Right atrium auricular region (tissue), 2 donors: ENCODE measurements at regions not wholly inside any gene's neighbourhood (a gene's known extent, or its start where the extent isn't known, plus 50 kb on each side); places are given as distances from the start of the nearest gene placed in this dataset.

ENCODE experiments used
- DNase-seq: peaks from one replicate; pipeline ENCODE4 v3.0.0-alpha.2; 2019; ENCODE audit warnings: low spot score
- H3K27ac ChIP-seq, 2 donors: fragments of 200-600 bp; sonication (generic); 1 replicate in 1 of 2; 2 replicates in 1 of 2; pipeline ENCODE4 v1.5.1; 2016 to 2019
- H3K27me3 ChIP-seq, 2 donors: fragments of 200-600 bp; sonication (generic); one replicate each; pipeline versions ENCODE4 v1.5.1 to v1.6.0; 2017 to 2019
- H3K36me3 ChIP-seq: fragments of 200-600 bp; sonication (generic); one replicate; pipeline ENCODE4 v1.5.1; 2016
- H3K4me1 ChIP-seq, 2 donors: fragments of 200-600 bp; sonication (generic); one replicate each; pipeline versions ENCODE4 v1.5.1 to v1.6.0; 2017 to 2019
- H3K4me3 ChIP-seq, 2 donors: fragments of 200-600 bp; sonication (generic); 1 replicate in 1 of 2; 2 replicates in 1 of 2; pipeline ENCODE4 v1.5.1; 2017 to 2019; ENCODE audit warnings: mild to moderate bottlenecking in 1 of 2, moderate library complexity in 1 of 2
- H3K9me3 ChIP-seq, 2 donors: fragments of 200-600 bp; sonication (generic); one replicate each; pipeline ENCODE4 v1.5.1; 2019
- TF ChIP-seq, protein P1 (sequence below), 2 donors: fragments of 200-600 bp; sonication (generic); IDR thresholded peaks; one replicate each; pipeline ENCODE4 v1.5.1; 2019; ENCODE audit warnings: antibody characterized with exemption in 2 of 2

DNA sequence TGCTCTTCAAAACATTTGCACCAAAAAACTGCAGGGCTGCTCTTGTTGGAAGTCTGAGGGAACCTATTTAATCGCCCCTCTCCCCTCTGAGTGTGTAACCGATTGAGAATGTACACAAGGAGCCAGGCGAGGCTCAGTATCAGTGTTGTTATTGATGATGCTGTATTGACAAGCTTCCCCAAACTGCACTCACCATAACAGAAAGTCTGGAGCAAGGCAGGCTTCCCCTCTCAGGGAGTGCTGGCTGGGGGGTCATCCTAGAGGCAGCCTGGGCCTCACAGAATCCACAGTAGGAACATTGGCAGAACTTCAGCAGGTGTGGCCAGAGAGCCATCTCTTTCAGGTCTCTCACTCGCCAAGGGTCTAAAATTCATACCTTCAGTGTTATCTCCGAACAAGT, 58.1 kb upstream of the TUNAR start:
- no peaks in the 10 kb centered on the region for H3K27me3 ChIP-seq
- TF ChIP-seq, protein P1, sequence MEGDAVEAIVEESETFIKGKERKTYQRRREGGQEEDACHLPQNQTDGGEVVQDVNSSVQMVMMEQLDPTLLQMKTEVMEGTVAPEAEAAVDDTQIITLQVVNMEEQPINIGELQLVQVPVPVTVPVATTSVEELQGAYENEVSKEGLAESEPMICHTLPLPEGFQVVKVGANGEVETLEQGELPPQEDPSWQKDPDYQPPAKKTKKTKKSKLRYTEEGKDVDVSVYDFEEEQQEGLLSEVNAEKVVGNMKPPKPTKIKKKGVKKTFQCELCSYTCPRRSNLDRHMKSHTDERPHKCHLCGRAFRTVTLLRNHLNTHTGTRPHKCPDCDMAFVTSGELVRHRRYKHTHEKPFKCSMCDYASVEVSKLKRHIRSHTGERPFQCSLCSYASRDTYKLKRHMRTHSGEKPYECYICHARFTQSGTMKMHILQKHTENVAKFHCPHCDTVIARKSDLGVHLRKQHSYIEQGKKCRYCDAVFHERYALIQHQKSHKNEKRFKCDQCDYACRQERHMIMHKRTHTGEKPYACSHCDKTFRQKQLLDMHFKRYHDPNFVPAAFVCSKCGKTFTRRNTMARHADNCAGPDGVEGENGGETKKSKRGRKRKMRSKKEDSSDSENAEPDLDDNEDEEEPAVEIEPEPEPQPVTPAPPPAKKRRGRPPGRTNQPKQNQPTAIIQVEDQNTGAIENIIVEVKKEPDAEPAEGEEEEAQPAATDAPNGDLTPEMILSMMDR (IDR thresholded peaks at IDR 0.05) = no peak

DNA sequence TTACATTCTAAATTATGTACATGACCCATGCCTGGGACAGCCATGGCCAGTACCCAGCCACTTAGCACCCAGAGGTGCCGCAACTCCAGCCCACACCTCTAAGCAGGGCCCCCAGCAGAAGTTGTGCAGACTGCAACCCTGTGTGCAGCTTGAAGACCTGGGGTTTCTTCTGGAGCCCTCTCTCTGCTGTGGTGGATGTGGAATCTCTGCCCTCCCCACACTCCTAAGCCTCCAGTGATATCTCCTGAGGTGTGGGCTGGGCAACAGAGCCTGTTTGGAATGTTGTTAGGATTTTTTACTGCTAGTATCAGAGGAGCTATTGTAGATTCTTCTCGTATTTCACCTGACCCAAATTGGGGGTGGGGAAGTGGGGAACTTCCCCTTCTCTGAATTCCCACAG, 59.4 kb upstream of the TUNAR start:
- Histone ChIP-seq H3K27me3 (no peaks in the 10 kb centered on the region), H3K4me1 (no peaks in the 10 kb centered on the region), H3K27ac (no peak overlapping the region), H3K4me3 (no peak overlapping the region), H3K9me3 (no peaks in the 10 kb centered on the region), H3K36me3 (no peaks in the 10 kb centered on the region)
- DNase-seq = peak; percentile 9
- TF ChIP-seq, protein P1 (IDR thresholded peaks at IDR 0.05) = no peak

More for the DNA sequence above, 58.1 kb upstream of the TUNAR start:
- H3K27ac ChIP-seq = no peak overlapping the region
- H3K9me3 ChIP-seq = no peaks in the 10 kb centered on the region
- no peaks in the 10 kb centered on the region for H3K36me3 ChIP-seq
- H3K4me3 ChIP-seq = no peak overlapping the region
- peak; percentile 9 for DNase-seq
- H3K4me1 ChIP-seq = no peaks in the 10 kb centered on the region

DNA sequence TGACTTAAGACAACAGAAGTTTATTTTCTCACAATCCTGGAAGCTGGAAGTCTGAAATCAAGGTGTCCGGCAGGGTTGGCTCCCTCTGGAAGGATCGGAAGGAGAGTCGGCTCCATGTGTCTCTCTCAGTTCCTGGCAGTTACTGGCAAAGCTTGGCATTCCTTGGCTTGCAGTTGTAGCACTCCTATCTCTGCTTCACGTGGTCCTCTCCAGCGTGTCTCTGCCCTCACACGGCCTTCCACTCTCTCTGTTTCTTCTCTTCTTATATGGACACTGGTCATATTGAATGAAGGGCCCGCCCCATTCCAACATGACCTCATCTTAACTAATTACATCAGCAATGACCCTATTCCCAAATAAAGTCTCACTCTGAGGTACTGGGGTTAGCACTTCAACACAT, 60.1 kb upstream of the TUNAR start:
- DNase-seq = peak; percentile 42
- TF ChIP-seq, protein P1 (IDR thresholded peaks at IDR 0.05) = no peak
- Histone ChIP-seq H3K27ac (no peak overlapping the region), H3K4me3 (no peak overlapping the region), H3K9me3 (no peaks in the 10 kb centered on the region), H3K36me3 (no peaks in the 10 kb centered on the region), H3K4me1 (no peaks in the 10 kb centered on the region), H3K27me3 (no peaks in the 10 kb centered on the region)

DNA sequence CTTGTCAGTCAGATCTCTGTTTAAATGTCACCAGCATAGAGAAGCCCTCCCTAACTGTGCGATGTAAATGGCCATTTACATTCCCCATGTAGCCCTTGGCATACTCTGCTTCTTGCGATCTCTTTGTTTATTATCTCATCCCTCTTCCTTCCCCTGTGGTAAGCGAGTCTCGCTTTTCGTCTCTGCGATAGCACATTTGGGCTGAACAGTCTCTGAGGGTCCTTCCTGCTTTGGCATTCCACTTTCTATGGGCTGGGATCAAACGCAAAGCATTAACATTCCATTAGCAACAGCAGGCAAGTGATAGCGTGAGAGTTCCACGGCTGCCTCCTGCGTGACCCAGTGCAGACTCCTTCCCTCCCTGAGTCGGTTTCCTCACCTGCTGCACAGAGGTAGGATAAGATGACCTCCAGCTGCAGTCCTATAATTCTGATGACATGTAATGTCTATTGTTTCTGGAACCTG, 61.4 kb upstream of the TUNAR start:
- DNase-seq = peak; percentile 13
- no peaks in the 10 kb centered on the region for H3K36me3 ChIP-seq
- H3K27ac ChIP-seq = no peak overlapping the region
- no peaks in the 10 kb centered on the region for H3K9me3 ChIP-seq
- H3K27me3 ChIP-seq = no peaks in the 10 kb centered on the region
- H3K4me3 ChIP-seq = no peak overlapping the region
- TF ChIP-seq, protein P1 (IDR thresholded peaks at IDR 0.05) = no peak
- no peaks in the 10 kb centered on the region for H3K4me1 ChIP-seq

DNA sequence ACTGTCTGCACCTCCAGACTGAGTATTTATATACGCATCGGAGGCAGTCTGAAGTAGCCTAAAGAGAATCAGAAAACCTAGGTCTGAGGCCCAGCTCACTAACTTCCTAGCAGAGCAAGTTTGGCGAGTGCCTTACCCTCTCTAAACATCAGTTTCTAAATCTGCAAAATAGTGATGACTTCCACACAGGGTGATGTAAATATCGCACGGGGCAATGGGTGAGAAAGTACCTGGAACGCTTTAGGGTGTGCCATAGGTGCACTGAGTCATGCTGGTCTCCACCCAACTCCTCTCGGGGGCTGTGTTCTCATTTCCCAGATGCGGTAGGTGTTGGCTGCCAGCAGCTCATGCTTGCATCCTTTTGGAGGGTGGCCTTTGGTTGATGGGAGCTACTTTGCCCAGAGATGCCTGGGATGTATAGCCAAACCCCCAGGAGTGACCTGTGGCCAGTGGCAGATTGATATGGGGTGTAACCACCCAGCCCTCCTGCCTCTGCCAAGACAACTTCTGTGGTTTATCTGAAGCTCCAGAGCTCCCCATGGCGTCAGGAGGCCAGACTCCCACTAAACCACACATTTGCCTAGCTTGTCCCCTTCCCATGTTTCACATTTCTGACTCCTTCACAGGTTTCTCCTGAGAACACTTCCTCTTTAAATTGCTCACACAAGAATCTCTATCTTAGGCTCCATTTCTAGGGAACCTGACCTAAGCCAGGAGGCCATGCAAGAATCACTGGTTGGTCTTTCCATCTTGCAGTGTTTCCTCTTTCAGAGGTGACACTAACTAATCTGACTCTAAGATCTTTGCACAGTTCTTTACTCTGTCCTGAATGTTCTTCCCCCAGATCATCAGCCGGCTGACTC, 62.0 kb upstream of the TUNAR start:
- DNase-seq = peak; percentile 42
- TF ChIP-seq, protein P1 (IDR thresholded peaks at IDR 0.05) = no peak
- Histone ChIP-seq H3K36me3 (no peaks in the 10 kb centered on the region), H3K4me1 (no peaks in the 10 kb centered on the region), H3K9me3 (no peaks in the 10 kb centered on the region), H3K27ac (no peak overlapping the region), H3K27me3 (no peaks in the 10 kb centered on the region), H3K4me3 (no peak overlapping the region)
